Activated naive CD4-positive, alpha-beta T cell treated with anti-CD3 and anti-CD28 coated beads, Interleukin-2, amount 10 ng/mL, durations not matched to agents 7 days and 5 days (primary cell): ENCODE measurements at regions not wholly inside any gene's neighbourhood (a gene's known extent, or its start where the extent isn't known, plus 50 kb on each side); places are given as distances from the start of the nearest gene placed in this dataset.

ENCODE experiments used
- CTCF ChIA-PET: fragments of 350-600 bp; sonication (Branson Sonifier 250); formaldehyde crosslinking; loops from one replicate; lab custom pipeline; 2021; ENCODE audit warnings: antibody characterized with exemption; lab: Charles Lee
- DNase-seq: peaks from one replicate; pipeline ENCODE4 v3.0.0-alpha.2; 2020
- H3K27ac Mint-ChIP-seq: one replicate; pipeline ENCODE4 v1.8.0; 2021; ENCODE audit warnings: mild to moderate bottlenecking, moderate library complexity, mixed read lengths
- H3K27me3 Mint-ChIP-seq: one replicate; pipeline ENCODE4 v1.8.0; 2021; ENCODE audit warnings: mild to moderate bottlenecking, mixed read lengths
- H3K36me3 Mint-ChIP-seq: one replicate; pipeline ENCODE4 v1.8.0; 2021; ENCODE audit warnings: mixed read lengths
- H3K4me1 Mint-ChIP-seq: one replicate; pipeline ENCODE4 v1.8.0; 2021; ENCODE audit warnings: mixed read lengths
- H3K4me3 Mint-ChIP-seq: one replicate; pipeline ENCODE4 v1.8.0; 2021; ENCODE audit warnings: mild to moderate bottlenecking, moderate library complexity, mixed read lengths
- H3K9me3 Mint-ChIP-seq: one replicate; pipeline ENCODE4 v1.8.0; 2021; ENCODE audit warnings: mixed read lengths

DNA sequence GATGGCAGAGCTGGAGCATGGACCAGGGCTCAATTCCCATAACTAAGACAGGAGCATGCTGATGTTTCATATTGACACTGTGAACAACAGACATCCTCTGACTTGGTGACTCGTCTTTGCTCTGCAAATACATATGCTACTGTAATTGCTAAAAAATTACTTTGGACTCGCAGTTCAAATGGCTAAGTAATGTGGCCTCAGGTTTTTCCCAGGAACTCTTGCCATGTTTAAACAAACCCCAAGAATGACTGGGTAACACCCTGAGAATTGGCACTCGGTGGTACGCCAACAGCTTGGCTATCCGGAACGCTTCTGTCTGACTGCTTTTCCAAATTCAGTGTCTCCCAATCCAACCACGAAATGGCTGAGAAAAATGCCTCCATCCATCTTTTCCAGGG is 456.7 kb upstream of the THBS1 start:
- Mint-ChIP-seq H3K4me3 (no peak overlapping the region), H3K27me3 (no peaks in the 10 kb centered on the region), H3K36me3 (no peaks in the 10 kb centered on the region), H3K27ac (no peak overlapping the region), H3K4me1 (no peaks in the 10 kb centered on the region), H3K9me3 (no peaks in the 10 kb centered on the region)
- CTCF ChIA-PET = interaction anchor here (1.7 kb wide), 1 partner anchor 454 kb away, joined by 5 read pairs; no protein-coding TSS in a partner anchor
- DNase-seq = no peak

- Mint-ChIP-seq H3K4me3 (no peak overlapping the region), H3K27ac (no peak overlapping the region), H3K36me3 (no peaks in the 10 kb centered on the region), H3K4me1 (no peaks in the 10 kb centered on the region), H3K27me3 (no peaks in the 10 kb centered on the region), H3K9me3 (no peaks in the 10 kb centered on the region)
- CTCF ChIA-PET = interaction anchor here (1.0 kb wide), 3 partner anchors 15 to 631 kb away, joined by 3 to 6 read pairs (median 4); no protein-coding TSS in a partner anchor
- no peak for DNase-seq
Observed at GRCh38 chr15:39124553-39125171, 456.2 kb upstream of the THBS1 start.

DNA sequence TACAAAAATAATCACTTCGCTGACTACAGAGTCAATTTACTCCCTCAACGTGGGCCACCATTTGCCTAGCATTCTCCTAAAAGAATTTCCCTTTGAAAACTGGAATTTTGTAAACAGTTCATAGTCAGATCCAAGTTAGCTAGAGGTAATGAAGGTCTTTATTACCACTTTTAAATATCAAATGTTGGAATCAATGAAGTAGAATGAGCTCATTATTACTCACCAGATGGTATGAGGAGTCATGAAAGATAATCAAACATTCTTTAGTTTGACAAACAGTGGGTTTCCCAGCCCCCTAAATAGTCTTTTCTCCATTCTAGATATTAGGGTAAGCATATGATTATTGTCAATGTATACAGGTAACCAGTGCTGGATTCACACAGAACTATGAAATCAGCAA is 455.7 kb upstream of the THBS1 start:
- DNase-seq = no peak
- Mint-ChIP-seq H3K36me3 (no peaks in the 10 kb centered on the region), H3K9me3 (no peaks in the 10 kb centered on the region)

GRCh38 chr15:39125904-39126303 is 455.0 kb upstream of the THBS1 start:
- Mint-ChIP-seq H3K9me3 (no peaks in the 10 kb centered on the region), H3K4me3 (no peak overlapping the region), H3K27ac (no peak overlapping the region), H3K27me3 (no peaks in the 10 kb centered on the region), H3K4me1 (no peaks in the 10 kb centered on the region), H3K36me3 (no peaks in the 10 kb centered on the region)
- CTCF ChIA-PET = interaction anchor here (1.0 to 1.5 kb wide), 2 partner anchors 630 to 631 kb away, joined by 4 read pairs; no protein-coding TSS in a partner anchor
- peak; percentile 53 for DNase-seq

More for the DNA sequence above, 455.7 kb upstream of the THBS1 start:
- Mint-ChIP-seq H3K4me3 (no peak overlapping the region), H3K27me3 (no peaks in the 10 kb centered on the region), H3K27ac (no peak overlapping the region), H3K4me1 (no peaks in the 10 kb centered on the region)
- CTCF ChIA-PET = interaction anchor here (1.0 kb wide), 3 partner anchors 14 to 631 kb away, joined by 3 to 6 read pairs (median 4); no protein-coding TSS in a partner anchor

GRCh38 chr15:39127151-39127790 is 453.6 kb upstream of the THBS1 start:
- no peaks in the 10 kb centered on the region for H3K9me3 Mint-ChIP-seq
- H3K36me3 Mint-ChIP-seq = no peaks in the 10 kb centered on the region
- peaks cover 5% of the 10 kb centered on the region for H3K27me3 Mint-ChIP-seq
- H3K27ac Mint-ChIP-seq = no peak overlapping the region
- CTCF ChIA-PET = interaction anchor here (1.1 to 2.4 kb wide), 4 partner anchors 366 to 629 kb away, joined by 3 to 11 read pairs (median 4); partner anchors contain the start of gene THBS1
- H3K4me3 Mint-ChIP-seq = no peak overlapping the region
- DNase-seq = no peak
- H3K4me1 Mint-ChIP-seq = no peaks in the 10 kb centered on the region

DNA sequence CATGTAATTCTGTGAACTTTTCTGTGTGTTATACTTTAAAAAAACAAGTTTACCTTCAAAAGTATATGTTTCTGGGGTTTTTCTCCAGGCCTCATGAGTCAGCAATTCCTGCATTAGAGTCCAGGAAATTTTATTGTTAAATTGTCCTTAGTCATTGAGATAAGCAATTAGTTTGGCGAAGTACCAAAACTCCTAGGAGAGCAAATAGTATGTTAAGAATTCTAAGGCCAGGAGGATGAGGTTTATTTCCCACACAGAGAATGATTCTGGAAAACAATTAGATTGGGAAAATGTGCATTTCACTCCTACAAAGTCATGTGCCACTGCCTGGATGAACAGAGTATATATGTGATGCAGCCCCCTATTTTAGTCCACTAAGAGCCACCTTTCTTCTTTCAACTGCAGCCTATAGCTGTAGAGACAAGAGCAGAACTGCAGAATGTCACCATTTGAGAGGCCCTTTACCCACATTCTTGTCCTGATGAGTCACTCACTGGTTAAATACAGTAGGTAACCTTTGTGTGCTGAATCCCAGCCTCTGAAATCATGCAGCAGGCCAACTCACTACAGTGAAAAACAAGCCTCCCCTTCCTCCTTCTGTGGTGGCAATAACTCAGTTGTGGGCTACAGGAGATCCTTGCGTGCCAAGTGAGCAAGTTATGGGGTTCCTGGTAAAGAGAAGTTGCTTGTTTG is 452.8 kb upstream of the THBS1 start:
- no peak overlapping the region for H3K27ac Mint-ChIP-seq
- CTCF ChIA-PET = interaction anchor here (0.7 to 2.4 kb wide), 2 partner anchors 452 to 704 kb away, joined by 3 to 11 read pairs; partner anchors contain the start of gene THBS1
- H3K9me3 Mint-ChIP-seq = no peaks in the 10 kb centered on the region
- no peaks in the 10 kb centered on the region for H3K4me1 Mint-ChIP-seq
- no peaks in the 10 kb centered on the region for H3K36me3 Mint-ChIP-seq
- no peak overlapping the region for H3K4me3 Mint-ChIP-seq
- no peak for DNase-seq
- peaks cover 6% of the 10 kb centered on the region for H3K27me3 Mint-ChIP-seq

DNA sequence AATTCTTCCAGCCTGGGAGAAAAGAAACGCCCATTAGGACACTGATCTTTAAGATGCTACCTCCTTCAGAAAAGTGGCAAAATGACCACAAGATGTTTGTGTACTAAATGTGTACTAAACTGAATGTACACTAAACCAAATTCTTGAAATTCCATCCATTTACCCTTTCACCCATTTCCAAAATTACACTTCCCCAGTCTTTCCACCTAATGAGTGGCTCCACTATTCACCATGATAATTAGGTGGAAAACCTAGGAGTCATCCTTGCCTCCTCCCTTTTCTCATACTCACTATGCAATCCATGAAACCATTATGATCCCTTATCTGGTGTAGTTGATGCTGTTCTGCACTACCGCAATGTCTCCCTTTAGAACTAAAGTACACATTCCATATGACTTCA is 452.1 kb upstream of the THBS1 start:
- no peak for DNase-seq
- no peaks in the 10 kb centered on the region for H3K36me3 Mint-ChIP-seq

GRCh38 chr15:39130556-39131379 is 450.1 kb upstream of the THBS1 start:
- Mint-ChIP-seq H3K27ac (no peak overlapping the region), H3K27me3 (peaks cover 6% of the 10 kb centered on the region), H3K9me3 (no peaks in the 10 kb centered on the region), H3K4me1 (no peaks in the 10 kb centered on the region), H3K4me3 (no peak overlapping the region), H3K36me3 (no peaks in the 10 kb centered on the region)
- DNase-seq = no peak
- CTCF ChIA-PET = no interaction called here

More for the DNA sequence above, 452.1 kb upstream of the THBS1 start:
- H3K27ac Mint-ChIP-seq = no peak overlapping the region
- CTCF ChIA-PET = interaction anchor here (0.7 to 2.4 kb wide), 2 partner anchors 451 to 705 kb away, joined by 3 to 11 read pairs; partner anchors contain the start of gene THBS1
- peaks cover 6% of the 10 kb centered on the region for H3K27me3 Mint-ChIP-seq
- no peaks in the 10 kb centered on the region for H3K4me1 Mint-ChIP-seq
- H3K9me3 Mint-ChIP-seq = no peaks in the 10 kb centered on the region
- no peak overlapping the region for H3K4me3 Mint-ChIP-seq

GRCh38 chr15:39131609-39132008 is 449.3 kb upstream of the THBS1 start:
- CTCF ChIA-PET = no interaction called here
- no peak overlapping the region for H3K27ac Mint-ChIP-seq
- H3K4me1 Mint-ChIP-seq = no peaks in the 10 kb centered on the region
- H3K9me3 Mint-ChIP-seq = no peaks in the 10 kb centered on the region
- no peak for DNase-seq
- peaks cover 6% of the 10 kb centered on the region for H3K27me3 Mint-ChIP-seq
- no peak overlapping the region for H3K4me3 Mint-ChIP-seq
- no peaks in the 10 kb centered on the region for H3K36me3 Mint-ChIP-seq

DNA sequence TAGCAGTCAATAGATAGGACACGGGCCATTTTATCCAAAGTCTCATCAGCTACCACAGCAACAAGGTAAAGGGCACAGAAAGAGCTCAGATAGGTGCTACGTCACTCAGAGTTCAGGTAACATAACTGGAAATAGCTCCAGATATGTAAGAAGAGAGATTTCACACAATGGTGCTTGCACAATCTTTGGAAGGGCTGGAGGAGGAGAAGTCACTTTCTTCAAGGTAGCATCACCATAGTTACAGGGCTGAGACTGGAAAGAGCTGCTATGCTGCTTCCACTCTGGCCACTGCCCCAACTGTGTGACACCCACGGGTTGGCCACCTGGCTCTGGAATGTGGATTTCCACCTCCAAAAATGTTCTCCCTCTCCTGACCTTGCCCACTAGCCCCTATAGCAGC is 448.8 kb upstream of the THBS1 start:
- no peak for DNase-seq
- CTCF ChIA-PET = no interaction called here

GRCh38 chr15:39132954-39133600 is 447.8 kb upstream of the THBS1 start:
- H3K27me3 Mint-ChIP-seq = peaks cover 6% of the 10 kb centered on the region

More for the DNA sequence above, 448.8 kb upstream of the THBS1 start:
- Mint-ChIP-seq H3K4me3 (no peak overlapping the region), H3K9me3 (no peaks in the 10 kb centered on the region), H3K4me1 (no peaks in the 10 kb centered on the region), H3K27me3 (peaks cover 6% of the 10 kb centered on the region), H3K36me3 (no peaks in the 10 kb centered on the region), H3K27ac (no peak overlapping the region)

GRCh38 chr15:39134282-39134681 is 446.6 kb upstream of the THBS1 start:
- Mint-ChIP-seq H3K36me3 (no peaks in the 10 kb centered on the region), H3K4me1 (no peaks in the 10 kb centered on the region), H3K4me3 (no peak overlapping the region), H3K27me3 (peaks cover 6% of the 10 kb centered on the region), H3K27ac (no peak overlapping the region), H3K9me3 (no peaks in the 10 kb centered on the region)
- CTCF ChIA-PET = interaction anchor here (1.3 kb wide), 1 partner anchor 435 kb away, joined by 3 read pairs; no protein-coding TSS in a partner anchor
- no peak for DNase-seq

More at GRCh38 chr15:39132954-39133600, 447.8 kb upstream of the THBS1 start:
- no peak for DNase-seq
- H3K36me3 Mint-ChIP-seq = no peaks in the 10 kb centered on the region
- H3K9me3 Mint-ChIP-seq = no peaks in the 10 kb centered on the region
- H3K4me1 Mint-ChIP-seq = no peaks in the 10 kb centered on the region
- H3K4me3 Mint-ChIP-seq = no peak overlapping the region
- no peak overlapping the region for H3K27ac Mint-ChIP-seq
- CTCF ChIA-PET = interaction anchor here (0.7 kb wide), 1 partner anchor 8 kb away, joined by 3 read pairs; no protein-coding TSS in a partner anchor

DNA sequence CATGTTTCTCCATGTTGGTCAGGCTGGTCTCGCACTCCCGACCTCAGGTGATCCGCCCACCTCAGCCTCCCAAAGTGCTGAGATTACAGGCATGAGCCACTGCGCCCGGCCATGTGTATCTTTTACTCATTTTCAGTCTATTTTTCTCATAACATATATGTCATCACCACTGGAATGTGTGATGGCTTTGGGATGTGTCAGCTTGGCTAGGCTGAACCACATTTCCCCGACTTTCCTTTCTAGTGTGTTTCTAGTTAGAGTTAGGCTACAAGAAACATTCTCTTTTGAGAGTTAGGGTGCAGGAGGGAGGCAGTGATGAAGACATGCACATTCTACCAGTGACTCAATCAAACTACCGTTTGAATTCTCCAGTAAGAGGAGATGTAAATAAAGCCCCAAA is 444.9 kb upstream of the THBS1 start:
- Mint-ChIP-seq H3K27me3 (peaks cover 6% of the 10 kb centered on the region), H3K9me3 (no peaks in the 10 kb centered on the region), H3K4me3 (no peak overlapping the region), H3K36me3 (no peaks in the 10 kb centered on the region), H3K4me1 (no peaks in the 10 kb centered on the region), H3K27ac (no peak overlapping the region)
- DNase-seq = no peak
- CTCF ChIA-PET = no interaction called here
